OCI-LY7 (cell line): ENCODE measurements at regions not wholly inside any gene's neighbourhood (a gene's known extent, or its start where the extent isn't known, plus 50 kb on each side); places are given as distances from the start of the nearest gene placed in this dataset.

Experiments
- CTCF ChIP-seq: fragments of 200-600 bp; sonication (generic); conservative IDR thresholded peaks from 2 replicates; pipeline ENCODE4 v1.5.1; 2014; ENCODE audit warnings: mild to moderate bottlenecking, antibody characterized with exemption, low read length, moderate library complexity, mixed read lengths
- EZH2phosphoT487 ChIP-seq: fragments of 200-600 bp; sonication (generic); IDR thresholded peaks from 2 replicates; pipeline ENCODE4 v1.6.1; 2018; ENCODE audit warnings: low read depth, borderline replicate concordance, mild to moderate bottlenecking, mixed run types, antibody characterized with exemption, low read length, moderate library complexity, mixed read lengths

- TF ChIP-seq CTCF = no peak
- TF ChIP-seq EZH2phosphoT487 = no peak
These were observed 240.6 kb downstream of the PABPC4L start for GRCh38 chr4:133960975-133961374.
